Ovary (tissue), 3 donors: ENCODE measurements at regions not wholly inside any gene's neighbourhood (a gene's known extent, or its start where the extent isn't known, plus 50 kb on each side); places are given as distances from the start of the nearest gene placed in this dataset.

Source experiments
- CTCF ChIP-seq, 3 donors: fragments of 450-650 bp in 2 of 3; fragments of 200-600 bp in 1 of 3; IDR thresholded peaks; one replicate each; pipeline versions ENCODE4 v1.5.1 to v1.8.0; 2016 to 2022; ENCODE audit warnings: antibody characterized with exemption in 3 of 3, mild to moderate bottlenecking in 1 of 3
- EP300 ChIP-seq: sonication (generic); formaldehyde crosslinking; IDR thresholded peaks from one replicate; pipeline ENCODE4 v1.6.1; 2017; ENCODE audit warnings: antibody characterized with exemption
- POLR2A ChIP-seq: fragments of 450-650 bp; IDR thresholded peaks from one replicate; pipeline ENCODE4 v1.6.1; 2017; ENCODE audit warnings: antibody characterized with exemption, mild to moderate bottlenecking, moderate library complexity
- donor health status: DM: no; HTN: no; CAD: no.

DNA sequence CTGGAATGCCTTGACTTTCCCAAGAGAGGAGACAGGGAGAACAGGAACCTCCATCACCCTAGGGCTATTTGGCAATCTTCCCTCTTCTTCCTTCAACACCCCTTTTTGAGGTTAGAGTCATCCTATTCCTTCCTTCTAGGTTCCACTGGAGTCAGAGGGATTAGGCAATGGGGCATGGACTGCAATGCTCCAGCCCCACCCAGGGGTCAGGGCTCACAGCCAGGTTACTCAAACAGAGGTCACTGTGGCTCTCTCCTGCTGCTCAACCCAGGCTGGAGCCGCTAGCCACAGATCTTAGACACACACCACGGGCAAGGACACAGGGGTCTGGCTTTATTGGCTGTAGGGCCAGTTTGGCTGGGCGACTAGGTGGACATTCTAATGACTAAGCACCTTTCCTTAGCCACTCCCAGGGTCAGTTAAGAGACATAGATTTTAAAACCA, 145.5 kb upstream of the NRIP1 start:
- TF ChIP-seq CTCF (IDR thresholded peaks at IDR 0.05) = no peak
- TF ChIP-seq EP300 = no peak
- TF ChIP-seq POLR2A = no peak
